ENCODE measurements at regions not wholly inside any gene's neighbourhood (a gene's known extent, or its start where the extent isn't known, plus 50 kb on each side); places are given as distances from the start of the nearest gene placed in this dataset.
"Not testable (repeated sequence)": the region's sequence is repeated elsewhere in the genome, so short reads cannot be mapped to it uniquely, and the experiment has no call there.

- no peak for DNase-seq
Measured at GRCh38 chr5:122602700-122603099, 172.2 kb upstream of the SNX2 start.

- DNase-seq = no peak
Measured at GRCh38 chr5:122605236-122605635, 169.6 kb upstream of the SNX2 start.

GRCh38 chr5:122607818-122608217 is 167.1 kb upstream of the SNX2 start:
- no peak for DNase-seq

GRCh38 chr5:122608222-122608621 is 166.7 kb upstream of the SNX2 start:
- no peak for DNase-seq

- DNase-seq = no peak
Measured at GRCh38 chr5:122611406-122611805, 163.5 kb upstream of the SNX2 start.

- no peak for DNase-seq
Measured at GRCh38 chr5:122612901-122613300, 162.0 kb upstream of the SNX2 start.

- DNase-seq = no peak
Measured at GRCh38 chr5:122615146-122615545, 159.7 kb upstream of the SNX2 start.

GRCh38 chr5:122615832-122616231 is 159.0 kb upstream of the SNX2 start:
- no peak for DNase-seq

GRCh38 chr5:122618046-122618445 is 156.8 kb upstream of the SNX2 start:
- not testable (repeated sequence) for DNase-seq

GRCh38 chr5:122620768-122621167 is 154.1 kb upstream of the SNX2 start:
- DNase-seq = not testable (repeated sequence)

- DNase-seq = not testable (repeated sequence)
Measured at GRCh38 chr5:122628714-122629113, 146.2 kb upstream of the SNX2 start.

GRCh38 chr5:122629121-122629677 is 145.7 kb upstream of the SNX2 start:
- no peak for DNase-seq

- DNase-seq = no peak
Measured at GRCh38 chr5:122638581-122638980, 136.3 kb upstream of the SNX2 start.

GRCh38 chr5:122639033-122639432 is 135.8 kb upstream of the SNX2 start:
- peak; percentile 7 for DNase-seq

GRCh38 chr5:122639864-122640263 is 135.0 kb upstream of the SNX2 start:
- DNase-seq = no peak

- no peak for DNase-seq
Measured at GRCh38 chr5:122649080-122649479, 125.8 kb upstream of the SNX2 start.

- DNase-seq = no peak
Measured at GRCh38 chr5:122653087-122654017, 121.5 kb upstream of the SNX2 start.

GRCh38 chr5:122656160-122656559 is 118.7 kb upstream of the SNX2 start:
- DNase-seq = no peak

GRCh38 chr5:122656577-122656976 is 118.3 kb upstream of the SNX2 start:
- no peak for DNase-seq

- no peak for DNase-seq
Measured at GRCh38 chr5:122661496-122662180, 113.2 kb upstream of the SNX2 start.

GRCh38 chr5:122665051-122665450 is 109.8 kb upstream of the SNX2 start:
- DNase-seq = no peak

- no peak for DNase-seq
Measured at GRCh38 chr5:122668552-122668951, 106.3 kb upstream of the SNX2 start.

GRCh38 chr5:122669709-122670108 is 105.2 kb upstream of the SNX2 start:
- DNase-seq = not testable (repeated sequence)

GRCh38 chr5:122673343-122673742 is 101.5 kb upstream of the SNX2 start:
- no peak for DNase-seq
